Gastroesophageal sphincter (tissue), 3 donors: ENCODE measurements at regions not wholly inside any gene's neighbourhood (a gene's known extent, or its start where the extent isn't known, plus 50 kb on each side); places are given as distances from the start of the nearest gene placed in this dataset.

Source experiments
- CTCF ChIP-seq, 4 experiments: fragments of 200-600 bp in 2 of 4; fragments of 450-650 bp in 2 of 4; sonication (generic) in 1 of 4; IDR thresholded peaks; one replicate each; pipeline ENCODE4 v1.5.1; 2017 to 2019; ENCODE audit warnings: antibody characterized with exemption in 4 of 4, mild to moderate bottlenecking in 2 of 4, moderate library complexity in 2 of 4
- EP300 ChIP-seq: sonication (generic); formaldehyde crosslinking; IDR thresholded peaks from one replicate; pipeline ENCODE4 v1.6.1; 2017; ENCODE audit warnings: antibody characterized with exemption, mild to moderate bottlenecking
- POLR2A ChIP-seq, 2 donors: fragments of 450-650 bp; IDR thresholded peaks; one replicate each; pipeline ENCODE4 v1.6.1; 2017; ENCODE audit warnings: antibody characterized with exemption in 2 of 2, mild to moderate bottlenecking in 2 of 2, moderate library complexity in 1 of 2
- POLR2AphosphoS5 ChIP-seq: sonication (generic); formaldehyde crosslinking; IDR thresholded peaks from one replicate; pipeline ENCODE4 v1.6.1; 2017; ENCODE audit warnings: antibody characterized with exemption

- TF ChIP-seq CTCF (IDR thresholded peaks at IDR 0.05), result no peak
- no peak for TF ChIP-seq POLR2A (IDR thresholded peaks at IDR 0.05)
- no peak for TF ChIP-seq EP300
- TF ChIP-seq POLR2AphosphoS5, result no peak
Observed at GRCh38 chr5:130796032-130796431, 369.0 kb downstream of the HINT1 start.
